Cerebellar cortex (tissue), 1 donor: ENCODE measurements at regions not wholly inside any gene's neighbourhood (a gene's known extent, or its start where the extent isn't known, plus 50 kb on each side); places are given as distances from the start of the nearest gene placed in this dataset.
A peak's percentile ranks its signal among the peaks of the same experiment; 100 is the strongest.

ENCODE experiments used
- DNase-seq: peaks from one replicate; pipeline ENCODE4 v3.0.0-alpha.2; 2015; ENCODE audit warnings: low spot score

DNA sequence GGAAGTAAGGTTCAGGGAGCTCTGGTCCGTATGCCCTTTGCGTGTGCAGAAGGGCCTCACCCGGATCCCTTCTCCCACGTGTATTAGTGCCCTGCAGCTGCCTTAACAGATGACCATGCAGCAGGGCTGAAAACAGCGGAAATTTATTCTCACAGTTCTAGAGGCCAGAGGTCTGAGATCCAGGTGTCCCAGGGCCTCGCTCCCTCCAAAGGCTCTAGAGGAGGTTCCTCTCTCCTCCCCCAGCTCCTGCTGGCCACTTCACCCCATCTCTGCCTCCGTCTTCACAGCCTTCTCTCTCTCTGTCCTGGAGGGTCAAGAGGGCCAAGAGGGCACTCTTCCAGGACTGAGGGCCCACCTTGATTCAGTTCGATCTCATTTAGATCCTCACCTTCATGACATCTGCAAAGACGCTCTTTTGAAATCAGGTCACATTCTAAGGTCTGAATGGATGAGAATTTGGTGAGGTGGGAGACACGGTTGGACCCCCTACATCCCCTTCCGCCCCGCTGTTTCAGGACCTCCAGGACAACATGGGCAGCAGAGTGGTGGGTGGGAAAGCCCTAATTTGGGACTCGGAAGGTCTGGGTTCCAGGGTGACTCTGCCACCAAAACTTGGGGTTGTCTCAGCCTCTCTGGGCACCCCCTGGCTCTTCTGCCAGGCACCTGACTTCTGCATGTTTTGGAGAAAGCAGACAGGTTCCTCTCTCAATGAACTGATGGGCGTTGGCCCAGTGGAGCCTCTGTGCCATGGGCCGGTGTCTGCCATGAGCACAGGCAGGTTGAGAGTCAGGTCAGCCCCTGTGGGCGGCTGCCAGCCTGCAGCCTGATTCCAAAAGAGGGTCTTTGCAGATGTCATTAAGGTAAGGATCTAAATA, 361.2 kb downstream of the SEC14L1 start:
- no peak for DNase-seq

DNA sequence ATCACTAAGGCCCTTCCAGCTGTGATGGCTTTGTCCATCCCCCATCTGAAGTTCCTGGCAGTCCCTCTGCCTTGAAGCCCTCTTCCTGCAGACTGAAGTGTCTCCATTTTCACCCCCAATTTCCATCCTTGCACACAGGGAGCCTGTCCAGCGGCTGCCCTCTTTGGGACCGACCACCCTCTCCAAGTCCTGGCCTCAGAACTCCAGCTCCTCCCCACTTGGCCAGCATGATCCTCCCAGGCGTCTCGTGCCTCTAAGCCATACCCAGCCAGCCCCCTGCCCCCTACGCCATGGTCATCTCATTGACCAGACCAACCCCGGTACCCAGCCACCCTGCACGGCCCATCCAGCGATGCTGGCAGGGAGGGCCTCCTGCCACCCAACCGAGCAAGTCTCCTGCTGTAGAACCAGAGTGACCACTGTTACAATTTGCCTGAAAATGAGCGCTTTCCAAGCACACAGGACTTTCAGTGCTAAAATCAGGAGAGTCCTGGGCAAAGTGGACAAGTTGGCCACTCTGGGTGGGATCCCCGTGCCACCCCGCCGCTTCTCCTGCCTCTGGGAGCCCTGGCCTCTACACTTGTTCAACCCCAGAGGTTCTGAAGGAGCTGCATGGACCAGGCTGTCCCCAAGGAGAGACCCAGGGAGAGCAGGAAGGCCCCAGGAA, 362.0 kb downstream of the SEC14L1 start:
- no peak for DNase-seq

DNA sequence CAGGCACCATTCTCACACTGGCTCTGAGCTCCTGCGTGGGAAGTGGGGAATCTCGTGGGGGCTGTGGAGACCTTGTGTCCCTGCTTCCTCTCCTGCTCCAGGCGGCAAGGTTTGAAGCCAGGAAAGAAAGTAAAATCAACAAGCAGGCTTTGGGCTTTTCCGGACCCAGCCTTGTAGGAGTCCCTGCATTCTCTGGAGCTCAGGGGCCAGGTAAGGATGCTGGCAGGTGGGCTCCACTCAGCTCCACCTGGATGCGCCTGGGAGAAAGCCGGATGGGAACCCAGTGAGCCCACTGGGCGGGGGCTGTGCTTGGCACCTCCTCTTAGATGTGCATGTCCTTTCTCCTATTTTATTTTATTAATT, 362.5 kb downstream of the SEC14L1 start:
- DNase-seq: no peak

DNA sequence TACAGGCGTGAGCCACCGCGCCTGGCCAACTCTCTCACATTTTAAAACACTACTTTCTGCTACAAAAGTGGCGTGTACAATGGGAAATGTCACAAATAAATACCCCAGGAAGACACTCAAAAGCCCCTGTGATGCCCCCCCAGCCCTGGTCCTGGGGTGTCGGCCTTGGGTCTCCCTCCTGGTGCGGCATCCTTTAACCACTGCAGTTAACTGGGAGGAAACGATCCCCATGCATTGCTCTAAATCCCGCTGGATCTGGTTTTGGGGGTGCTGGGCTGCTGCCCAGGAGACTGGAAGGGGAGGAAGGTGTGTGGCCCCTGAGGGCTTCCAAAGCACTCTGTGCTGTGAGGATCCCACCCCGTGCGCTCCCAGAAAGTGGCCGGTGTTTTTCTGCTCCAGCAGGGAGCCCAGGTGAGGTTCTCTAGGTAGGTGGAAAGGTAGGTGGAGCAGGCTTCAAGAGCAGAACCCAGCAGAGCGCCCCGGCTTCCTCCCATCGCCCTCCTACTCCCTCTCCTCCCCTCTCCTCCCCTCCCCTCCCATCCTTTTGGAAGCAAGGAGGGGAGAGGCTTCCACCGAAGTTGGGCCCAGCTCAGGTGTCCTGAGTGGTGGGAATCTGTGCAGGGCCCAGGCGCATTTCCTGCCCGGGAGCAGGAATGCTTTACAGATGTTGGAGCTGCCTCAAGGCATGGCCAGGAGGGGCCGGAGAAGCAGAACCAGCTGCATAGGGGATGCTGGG, 363.3 kb downstream of the SEC14L1 start:
- no peak for DNase-seq

DNA sequence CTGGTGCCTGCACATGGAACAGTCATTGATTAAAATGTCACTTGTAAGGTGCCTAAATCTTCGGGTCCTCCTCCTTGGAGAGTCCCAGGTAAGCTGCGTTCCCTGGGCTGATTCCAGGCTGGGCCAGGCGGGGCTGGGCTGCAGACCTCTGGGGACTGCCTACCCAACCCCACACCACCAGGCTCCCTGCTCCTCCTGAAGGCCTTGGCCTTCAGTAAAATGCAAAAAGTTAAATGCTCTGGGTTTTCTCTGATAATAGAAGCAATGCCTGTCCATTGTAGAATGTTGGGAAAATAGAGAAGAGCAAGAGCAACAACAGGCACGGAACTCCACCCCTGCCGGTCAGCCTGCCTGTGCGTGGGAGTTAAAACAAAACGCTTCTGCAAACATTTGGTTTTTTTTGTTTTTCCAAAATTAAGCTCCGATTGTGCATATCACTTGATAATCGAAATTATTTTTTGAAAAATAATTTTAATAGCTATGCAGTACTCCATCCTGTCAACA, 363.9 kb downstream of the SEC14L1 start:
- DNase-seq: no peak

DNA sequence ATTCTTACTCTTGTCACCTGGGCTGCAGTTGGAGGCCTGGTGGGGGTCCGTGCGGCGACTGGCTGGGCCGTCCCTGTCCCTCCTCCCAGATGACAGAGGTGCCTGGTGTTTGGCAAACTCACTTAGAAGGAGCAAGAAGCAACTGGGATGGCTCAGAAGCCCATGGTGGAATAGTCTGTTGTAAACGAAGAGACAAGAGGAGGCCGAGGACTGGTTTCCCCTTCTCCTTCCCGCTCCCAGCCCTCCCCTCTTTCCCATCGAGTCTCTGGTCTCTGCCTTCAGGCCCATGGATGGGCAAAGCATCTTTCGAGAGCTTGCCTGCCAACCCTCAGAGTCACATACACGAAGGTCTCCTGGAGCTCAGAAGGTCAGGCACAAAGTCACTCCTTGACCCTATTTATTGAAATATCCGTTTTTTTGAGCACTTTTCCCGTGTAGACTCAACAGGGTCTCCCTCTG, 364.4 kb downstream of the SEC14L1 start:
- DNase-seq: no peak

DNA sequence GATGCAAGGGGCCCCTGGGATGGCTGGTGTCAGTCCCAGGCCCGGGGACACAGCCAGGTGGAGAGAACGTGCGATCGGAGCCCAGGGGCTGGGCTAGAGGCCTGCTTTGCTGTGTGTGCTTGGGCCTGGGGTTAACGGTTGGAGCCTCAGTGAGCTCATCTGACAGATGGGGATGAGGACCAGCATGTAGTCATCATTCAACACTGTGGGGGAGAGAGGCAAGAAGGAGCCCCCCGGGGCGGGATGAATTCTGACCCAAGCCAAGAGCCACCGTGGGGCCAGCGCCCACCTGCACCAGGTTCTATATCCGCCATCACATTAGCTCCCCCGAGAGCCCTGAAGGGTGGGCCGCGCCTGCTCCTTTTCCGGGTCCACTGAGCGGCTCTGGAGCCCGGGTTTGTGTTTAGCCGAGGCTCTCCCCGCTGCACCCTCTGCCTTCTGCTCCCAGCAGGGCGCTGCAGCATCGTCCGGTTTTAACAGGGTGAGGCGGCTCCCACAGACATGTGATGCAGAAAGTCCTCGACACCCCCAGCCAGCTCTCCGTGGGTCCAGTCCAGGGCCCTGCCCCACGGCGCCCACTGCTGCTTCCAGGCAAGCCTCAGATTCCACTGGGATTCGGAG, 365.7 kb downstream of the SEC14L1 start:
- DNase-seq: no peak

DNA sequence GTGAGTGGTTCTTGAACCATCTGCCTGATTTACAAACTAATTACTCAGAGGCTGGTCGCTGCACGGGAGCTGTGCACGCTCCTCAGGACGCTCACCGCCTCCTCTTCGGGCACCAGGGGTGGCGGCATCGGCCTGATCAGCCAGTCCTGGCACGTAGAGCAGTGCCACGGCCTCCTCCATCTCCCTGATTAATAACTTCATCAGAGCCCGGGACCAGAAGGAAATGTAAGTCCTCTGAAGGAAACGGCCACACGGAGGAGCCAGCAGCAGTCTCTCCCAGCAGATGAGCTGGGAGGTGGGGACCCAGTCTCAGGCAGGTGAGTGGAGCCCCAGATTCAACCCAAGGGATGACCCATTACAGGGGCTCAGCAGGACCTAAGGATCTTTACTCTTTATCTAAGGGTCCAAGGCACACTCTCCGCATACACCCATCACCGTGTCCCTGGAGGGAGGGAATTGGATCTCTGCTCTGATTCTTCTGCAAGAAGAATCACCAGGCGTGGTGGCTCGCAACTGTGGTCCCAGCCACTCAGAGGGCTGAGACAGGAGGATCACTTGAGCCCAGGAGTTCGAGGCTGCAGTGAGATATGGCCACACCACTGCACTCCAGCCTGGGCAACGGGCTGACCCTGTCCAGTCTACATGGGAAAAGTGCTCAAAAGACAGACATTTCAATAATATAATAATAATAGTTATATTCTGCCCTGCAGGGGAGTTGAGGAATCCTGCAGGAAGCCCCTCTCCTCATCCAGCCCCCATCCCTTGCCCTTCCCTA, 366.5 kb downstream of the SEC14L1 start:
- DNase-seq: peak; percentile 59

DNA sequence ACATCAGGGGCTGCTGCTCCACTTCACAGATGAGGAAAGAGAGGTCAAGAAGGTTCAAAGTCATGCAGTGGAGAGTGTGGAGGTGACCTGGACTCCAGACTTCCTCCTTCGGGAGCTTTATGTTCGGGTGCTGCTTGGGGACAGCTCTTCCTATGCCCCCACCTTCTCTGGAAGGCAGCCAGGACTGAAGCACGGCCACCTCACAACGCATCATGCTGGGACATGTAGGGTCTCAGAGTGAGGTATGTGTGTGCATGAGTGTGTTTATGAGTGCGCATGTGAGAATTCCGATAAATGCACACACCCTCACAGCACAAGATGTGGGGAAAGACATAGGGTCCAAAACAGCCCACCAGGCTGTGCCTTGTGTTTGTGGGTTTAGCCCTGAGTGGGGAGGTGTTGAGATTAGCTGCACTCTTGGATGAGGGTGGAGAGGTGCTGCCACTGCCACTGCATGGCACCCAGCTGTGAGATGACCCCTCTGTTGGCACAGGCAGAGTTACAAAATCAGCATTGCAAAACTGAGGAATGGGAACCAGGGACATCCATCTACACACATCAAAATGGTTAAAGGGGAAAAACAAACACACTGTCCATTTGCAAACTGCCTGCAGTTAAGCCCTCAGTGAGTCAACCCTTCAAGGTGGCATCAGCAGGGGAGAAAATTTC, 367.4 kb downstream of the SEC14L1 start:
- DNase-seq: no peak

DNA sequence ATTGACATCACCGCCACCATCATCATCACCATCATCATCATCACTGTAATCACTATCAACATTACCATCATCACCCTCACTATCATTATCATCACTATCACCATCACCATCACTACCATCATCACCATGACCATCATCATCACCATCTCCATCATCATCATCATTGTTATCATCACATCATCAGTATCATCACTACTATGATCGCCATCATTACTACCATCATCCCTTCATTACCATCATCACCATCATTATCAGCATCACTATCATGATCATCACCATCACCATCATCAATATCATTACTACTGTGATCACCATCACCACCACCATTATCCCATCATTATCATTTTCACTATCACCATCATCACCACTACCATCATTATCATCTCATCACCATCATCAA, 368.3 kb downstream of the SEC14L1 start:
- no peak for DNase-seq

DNA sequence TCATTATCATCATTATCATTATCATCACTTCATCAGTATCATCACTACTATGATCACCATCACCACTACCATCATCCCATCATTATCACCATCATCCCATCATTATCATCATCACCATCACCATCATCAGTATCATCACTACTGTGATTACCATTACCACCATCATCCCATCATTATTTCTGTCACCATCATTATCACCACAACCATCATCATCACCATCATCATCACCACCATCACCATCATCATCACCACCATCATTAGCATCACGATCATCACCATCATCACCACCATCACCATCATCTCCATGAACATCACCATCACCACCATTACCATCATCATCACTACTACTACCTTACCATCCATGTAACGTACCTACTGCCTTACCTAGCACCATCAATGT, 368.8 kb downstream of the SEC14L1 start:
- DNase-seq: no peak

DNA sequence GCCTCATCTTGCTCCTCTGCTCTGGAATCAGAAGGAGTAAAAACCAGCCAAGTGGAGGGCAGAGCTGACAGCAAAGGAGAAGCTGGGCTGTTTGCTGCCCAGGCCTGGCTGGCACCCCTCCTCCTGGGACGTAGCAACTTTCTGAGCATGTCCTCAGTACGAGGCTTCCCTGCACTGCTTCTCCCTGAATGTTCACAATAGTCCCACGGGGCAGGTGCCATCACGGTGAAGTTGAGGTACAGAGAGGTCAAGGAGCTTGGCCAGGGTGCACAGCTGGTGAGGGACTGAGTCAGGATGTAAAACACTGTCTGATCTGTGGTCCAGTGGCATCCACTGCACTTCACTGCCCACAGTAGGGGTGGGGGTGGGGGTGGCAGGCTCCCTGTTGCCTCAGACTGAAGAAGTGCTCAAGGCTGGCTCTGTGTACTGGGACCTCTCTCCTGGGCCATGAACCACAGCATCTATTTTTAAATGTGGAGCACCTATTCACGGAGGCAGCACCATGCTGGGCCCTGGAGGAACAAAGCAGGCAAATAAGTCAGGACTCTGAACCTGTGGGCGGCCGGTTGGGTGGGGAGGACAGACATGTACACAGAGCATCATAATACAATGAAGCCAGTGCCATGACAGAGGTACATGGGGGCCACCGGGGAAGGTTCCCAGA, 369.5 kb downstream of the SEC14L1 start:
- no peak for DNase-seq

DNA sequence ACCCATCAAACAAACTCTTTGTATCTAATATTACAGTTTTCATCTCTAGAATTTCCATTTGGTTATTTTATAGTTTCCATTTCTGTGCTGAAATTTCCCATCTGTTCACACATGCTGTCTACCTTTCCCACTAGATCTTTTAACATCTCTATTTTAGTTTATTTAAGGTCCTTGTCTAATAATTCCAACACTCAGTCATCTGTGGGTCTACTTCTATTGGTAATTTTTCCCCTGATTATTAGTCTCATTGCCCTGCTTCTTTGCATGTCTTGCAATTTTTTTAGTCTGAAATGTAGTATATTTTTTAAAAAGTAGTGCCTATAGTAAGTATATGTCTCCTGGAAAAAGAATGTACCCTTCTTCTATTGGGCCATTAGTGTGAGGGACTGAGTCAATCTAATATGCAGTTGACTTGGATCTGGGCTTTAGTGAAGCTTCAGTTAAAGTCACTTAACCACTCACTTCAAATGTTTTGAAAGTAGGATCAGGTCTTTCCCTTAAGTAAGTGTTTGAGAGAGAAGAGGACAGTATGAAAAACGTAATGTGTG, 370.8 kb downstream of the SEC14L1 start:
- DNase-seq: no peak

DNA sequence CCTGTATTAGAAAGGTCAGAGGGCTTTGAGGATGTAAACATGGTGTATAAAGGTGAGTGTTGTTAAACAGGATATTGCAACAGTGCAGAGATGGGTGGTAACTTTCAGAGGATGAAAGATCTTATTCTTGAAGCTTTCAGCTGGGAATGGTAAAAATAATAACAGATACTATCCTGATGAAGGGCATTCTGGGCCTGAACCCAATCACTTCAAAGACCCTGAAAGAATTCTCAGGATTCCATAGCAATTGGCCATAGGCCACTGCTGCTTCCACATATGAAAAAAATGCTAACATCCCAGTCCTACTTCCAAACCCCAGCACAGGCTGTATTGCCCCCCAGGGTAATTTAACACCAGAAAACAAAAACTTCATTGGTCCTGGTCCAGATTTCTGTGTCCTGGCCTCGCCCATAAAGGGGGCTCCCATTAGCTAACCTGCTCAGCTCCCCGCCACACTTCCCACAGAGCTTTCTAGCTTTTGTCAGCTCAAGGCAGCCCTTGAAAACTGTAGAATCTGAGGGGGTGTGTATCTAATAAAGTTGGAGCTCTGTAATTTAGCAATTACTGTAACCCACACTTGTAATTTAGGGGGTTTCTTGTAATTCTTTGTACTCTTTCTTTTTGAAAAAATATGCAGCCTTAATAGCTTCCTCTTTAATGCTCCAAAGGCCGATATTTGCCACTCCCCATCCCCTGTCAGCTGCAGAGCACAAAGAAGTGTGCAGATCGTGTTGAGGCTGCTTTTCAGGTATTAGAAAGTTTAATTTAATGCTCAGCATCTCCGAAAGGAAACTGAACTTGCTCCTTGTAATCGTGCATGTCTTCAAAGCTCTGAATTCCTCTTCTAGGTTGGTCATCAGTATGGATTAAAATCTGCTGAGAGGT, 371.5 kb downstream of the SEC14L1 start:
- DNase-seq: no peak

DNA sequence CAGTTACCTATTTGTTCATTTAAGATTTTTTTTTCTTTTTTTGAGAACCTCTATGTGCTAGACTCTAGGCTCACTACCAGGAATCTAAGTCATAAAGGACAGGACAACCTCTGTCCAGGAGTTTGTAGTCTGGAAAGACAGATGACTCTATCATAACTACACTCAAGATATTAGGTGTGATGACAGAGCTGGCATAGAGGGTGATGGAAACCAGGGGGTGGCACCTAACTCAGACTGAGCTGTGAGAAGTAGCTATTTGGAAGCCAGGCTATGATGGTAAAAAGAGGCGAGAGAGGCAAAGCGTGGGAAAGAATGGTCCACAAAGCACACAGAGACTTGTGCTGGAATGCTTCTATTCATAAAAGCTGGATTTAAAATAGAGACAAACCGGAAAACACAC, 372.3 kb downstream of the SEC14L1 start:
- DNase-seq: no peak

DNA sequence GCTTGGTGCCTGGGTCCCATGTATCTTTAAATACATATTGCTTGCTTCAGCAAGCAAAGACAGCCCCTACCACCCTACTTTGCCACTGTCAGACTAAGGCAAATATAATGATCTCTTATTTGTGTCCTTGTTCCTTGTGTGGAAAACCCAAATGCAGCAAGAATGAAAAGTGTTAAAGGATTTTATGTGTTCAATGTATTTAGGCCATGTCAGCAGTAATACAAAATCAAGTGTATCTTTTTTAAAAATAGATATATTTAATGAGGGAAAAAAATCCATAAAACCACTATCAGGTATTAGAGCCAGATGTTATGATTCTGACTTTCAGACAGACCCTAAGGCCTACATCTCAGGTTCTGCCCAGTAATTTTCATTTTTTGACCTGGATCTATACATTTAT, 374.5 kb downstream of the SEC14L1 start:
- DNase-seq: no peak

DNA sequence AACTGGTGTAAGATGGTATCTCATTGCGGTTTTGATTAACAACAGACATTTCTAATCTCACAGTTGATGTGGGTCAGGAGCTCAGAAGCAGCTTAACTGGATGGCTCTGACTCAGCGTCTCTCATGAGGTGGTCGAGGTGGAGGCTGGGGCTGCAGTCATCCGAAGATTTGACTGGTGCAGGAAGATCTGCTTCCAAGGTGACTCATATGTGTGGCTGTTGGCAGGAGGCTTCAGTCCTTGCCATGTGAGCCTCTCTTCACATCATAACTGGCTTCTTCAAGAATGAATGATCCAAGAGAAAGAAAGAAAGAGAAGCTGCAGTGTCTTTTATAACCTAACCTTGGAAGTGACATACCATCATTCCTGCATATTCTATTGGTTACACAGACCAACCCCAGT, 376.1 kb downstream of the SEC14L1 start:
- no peak for DNase-seq

DNA sequence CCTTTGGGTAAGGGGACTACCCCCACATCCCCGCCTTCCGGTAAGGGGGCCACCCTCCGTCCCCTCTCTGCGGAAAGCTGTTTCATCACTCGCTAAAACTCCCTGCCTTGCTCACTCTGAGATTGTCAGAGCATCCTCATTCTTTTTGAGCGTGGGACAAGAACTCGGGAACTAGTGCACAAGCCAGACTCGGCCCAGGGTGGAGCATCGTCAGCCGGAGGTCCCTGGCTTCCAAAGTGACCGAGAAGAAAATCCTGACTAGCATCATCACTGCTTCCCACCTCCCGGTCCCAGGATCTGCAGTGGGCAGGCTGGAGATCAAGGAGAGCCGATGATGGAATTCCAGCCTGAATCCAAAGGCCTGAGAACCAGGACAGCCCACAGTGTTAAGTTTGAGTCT, 380.3 kb downstream of the SEC14L1 start:
- DNase-seq: no peak

DNA sequence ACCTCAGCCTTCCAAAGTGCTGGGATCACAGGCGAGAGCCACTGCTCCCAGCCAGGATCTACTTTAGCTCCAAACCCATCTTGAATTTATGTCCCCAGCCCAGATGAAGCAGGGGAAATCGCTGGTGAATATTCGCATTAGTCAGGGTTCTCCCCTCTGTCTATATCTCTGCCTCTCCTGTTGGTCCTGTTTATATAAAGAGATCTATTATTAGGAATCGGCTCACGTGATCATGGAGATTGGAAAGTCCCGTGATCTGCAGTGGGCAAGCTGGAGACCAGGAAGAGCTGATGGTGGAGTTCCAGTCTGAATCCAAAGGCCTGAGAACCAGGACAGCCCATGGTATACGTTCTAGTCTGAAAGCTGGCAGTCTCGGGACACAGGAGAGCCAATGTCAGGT, 382.8 kb downstream of the SEC14L1 start:
- no peak for DNase-seq
